HL-60 (cell line): ENCODE measurements at regions not wholly inside any gene's neighbourhood (a gene's known extent, or its start where the extent isn't known, plus 50 kb on each side); places are given as distances from the start of the nearest gene placed in this dataset.

Source experiments
- CTCF ChIP-seq: IDR thresholded peaks from one replicate; pipeline ENCODE4 v1.5.1; 2011; ENCODE audit warnings: low read length, control low read depth, inconsistent platforms; ENCODE audit not compliant: insufficient read depth
- GABPA ChIP-seq: IDR thresholded peaks from 2 replicates; pipeline ENCODE4 v1.6.1; 2012; ENCODE audit warnings: low read depth
- POLR2AphosphoS5 ChIP-seq: IDR thresholded peaks from 2 replicates; pipeline ENCODE4 v1.6.1; 2012; ENCODE audit warnings: low read depth
- REST ChIP-seq: IDR thresholded peaks from 2 replicates; pipeline ENCODE4 v1.6.1; 2012; ENCODE audit warnings: low read depth; ENCODE audit not compliant: insufficient replicate concordance
- SPI1 ChIP-seq: IDR thresholded peaks from 2 replicates; pipeline ENCODE4 v1.6.1; 2012; ENCODE audit warnings: low read depth, mild to moderate bottlenecking, borderline replicate concordance

GRCh38 chr3:20724241-20724640 lies 538.2 kb upstream of the SGO1 start:
- TF ChIP-seq CTCF = no peak
- TF ChIP-seq POLR2AphosphoS5 = no peak
- no peak for TF ChIP-seq REST
- no peak for TF ChIP-seq GABPA
- TF ChIP-seq SPI1 = no peak
